DND-41 (cell line): ENCODE measurements at regions not wholly inside any gene's neighbourhood (a gene's known extent, or its start where the extent isn't known, plus 50 kb on each side); places are given as distances from the start of the nearest gene placed in this dataset.

Experiments used
- ATAC-seq: fragments of 200-7000 bp; cut with Tn5 transposase; 3 replicates; pipeline ENCODE4 v1.9.1; 2021; ENCODE audit warnings: low read depth; ENCODE audit not compliant: insufficient read depth
- DNase-seq: peaks from one replicate; pipeline ENCODE4 v3.0.0-alpha.2; 2020
- H2AFZ ChIP-seq: 2 replicates; pipeline ENCODE4 v1.6.0; 2012; ENCODE audit warnings: low read depth, low read length
- H3K27ac ChIP-seq: 2 replicates; pipeline ENCODE4 v1.5.1; 2012; ENCODE audit warnings: low read length, inconsistent platforms
- H3K27me3 ChIP-seq: fragments of 200-600 bp; sonication (generic); 2 replicates; pipeline ENCODE4 v1.6.0; 2012; ENCODE audit warnings: low read length, mild to moderate bottlenecking, inconsistent platforms; ENCODE audit not compliant: insufficient read depth, poor library complexity
- H3K36me3 ChIP-seq: 2 replicates; pipeline ENCODE4 v1.5.1; 2012; ENCODE audit warnings: low read length, inconsistent platforms; ENCODE audit not compliant: insufficient read depth
- H3K4me1 ChIP-seq: 2 replicates; pipeline ENCODE4 v1.5.1; 2012; ENCODE audit warnings: mild to moderate bottlenecking, low read length; ENCODE audit not compliant: insufficient read depth
- H3K4me2 ChIP-seq: 2 replicates; pipeline ENCODE4 v1.6.0; 2012; ENCODE audit warnings: mild to moderate bottlenecking, moderate library complexity, low read length, inconsistent platforms; ENCODE audit not compliant: insufficient read depth
- H3K4me3 ChIP-seq, 2 experiments: fragments of 200-600 bp in 1 of 2; shearing (Covaris generic) in 1 of 2; 2 replicates each; pipeline ENCODE4 v1.5.1; 2012 to 2016; ENCODE audit warnings: inconsistent platforms in 2 of 2, low read length in 2 of 2, mild to moderate bottlenecking in 2 of 2, low read depth in 1 of 2, moderate library complexity in 1 of 2
- H3K79me2 ChIP-seq: 2 replicates; pipeline ENCODE4 v1.6.0; 2012; ENCODE audit warnings: low read length, inconsistent platforms; ENCODE audit not compliant: insufficient read depth
- H3K9ac ChIP-seq: 2 replicates; pipeline ENCODE4 v1.6.0; 2012; ENCODE audit warnings: low read depth, mild to moderate bottlenecking, inconsistent platforms, low read length, moderate library complexity
- H3K9me3 ChIP-seq: 2 replicates; pipeline ENCODE4 v1.5.1; 2012; ENCODE audit warnings: low read length, moderate library complexity, mild to moderate bottlenecking, inconsistent platforms; ENCODE audit not compliant: insufficient read depth, severe bottlenecking
- H4K20me1 ChIP-seq: 2 replicates; pipeline ENCODE4 v1.6.0; 2012; ENCODE audit warnings: low read length; ENCODE audit not compliant: insufficient read depth
- CTCF ChIP-seq: IDR thresholded peaks from 2 replicates; pipeline ENCODE4 v1.5.1; 2012; ENCODE audit warnings: borderline replicate concordance, low read length, moderate library complexity, mild to moderate bottlenecking; ENCODE audit not compliant: poor library complexity, severe bottlenecking; ENCODE audit errors: extremely low read depth
- EZH2 ChIP-seq: IDR thresholded peaks from 3 replicates; pipeline ENCODE4 v1.6.1; 2012; ENCODE audit warnings: borderline replicate concordance, low read depth, mild to moderate bottlenecking, moderate library complexity, low read length, inconsistent platforms; ENCODE audit not compliant: severe bottlenecking

- no peak overlapping the region for H2AFZ ChIP-seq
- no peak overlapping the region for H3K9ac ChIP-seq
- no peak overlapping the region for H3K4me2 ChIP-seq
- no peaks in the 10 kb centered on the region for H3K4me1 ChIP-seq
- no peaks in the 10 kb centered on the region for H3K9me3 ChIP-seq
- ATAC-seq (no peak), DNase-seq (no peak)
- H4K20me1 ChIP-seq = no peaks in the 10 kb centered on the region
- no peaks in the 10 kb centered on the region for H3K27me3 ChIP-seq
- H3K79me2 ChIP-seq = no peaks in the 10 kb centered on the region
- no peaks in the 10 kb centered on the region for H3K36me3 ChIP-seq
- TF ChIP-seq CTCF (no peak), EZH2 (no peak)
- no peak overlapping the region for H3K27ac ChIP-seq
- no peak overlapping the region for H3K4me3 ChIP-seq
Observed at GRCh38 chr5:93297116-93297515, 283.9 kb downstream of the NR2F1-AS1 start.

- no peak overlapping the region for H2AFZ ChIP-seq
- no peaks in the 10 kb centered on the region for H3K36me3 ChIP-seq
- H3K9me3 ChIP-seq = no peaks in the 10 kb centered on the region
- no peak overlapping the region for H3K9ac ChIP-seq
- H3K4me3 ChIP-seq = no peak overlapping the region
- H3K79me2 ChIP-seq = no peaks in the 10 kb centered on the region
- H3K4me1 ChIP-seq = no peaks in the 10 kb centered on the region
- ATAC-seq (no peak), DNase-seq (no peak)
- no peaks in the 10 kb centered on the region for H4K20me1 ChIP-seq
- H3K27me3 ChIP-seq = no peaks in the 10 kb centered on the region
- TF ChIP-seq EZH2 (no peak), CTCF (no peak)
- no peak overlapping the region for H3K4me2 ChIP-seq
- no peak overlapping the region for H3K27ac ChIP-seq
Observed at GRCh38 chr5:93296338-93296737, 284.7 kb downstream of the NR2F1-AS1 start.

- TF ChIP-seq CTCF = no peak
- TF ChIP-seq EZH2 = no peak
- no peaks in the 10 kb centered on the region for H3K9me3 ChIP-seq
- no peaks in the 10 kb centered on the region for H3K4me1 ChIP-seq
- H3K9ac ChIP-seq = no peak overlapping the region
- no peaks in the 10 kb centered on the region for H4K20me1 ChIP-seq
- H3K27me3 ChIP-seq = no peaks in the 10 kb centered on the region
- no peaks in the 10 kb centered on the region for H3K36me3 ChIP-seq
- DNase-seq = no peak
- H3K27ac ChIP-seq = no peak overlapping the region
- no peak overlapping the region for H3K4me3 ChIP-seq
- no peaks in the 10 kb centered on the region for H3K79me2 ChIP-seq
- no peak overlapping the region for H2AFZ ChIP-seq
- H3K4me2 ChIP-seq = no peak overlapping the region
- ATAC-seq = no peak
Observed at GRCh38 chr5:93294996-93295395, 286.0 kb downstream of the NR2F1-AS1 start.

GRCh38 chr5:93294199-93294598, 286.8 kb downstream of the NR2F1-AS1 start:
- Histone ChIP-seq H3K4me1 (no peaks in the 10 kb centered on the region), H3K27me3 (no peaks in the 10 kb centered on the region), H3K36me3 (no peaks in the 10 kb centered on the region), H3K9ac (no peak overlapping the region), H4K20me1 (no peaks in the 10 kb centered on the region), H3K4me3 (no peak overlapping the region), H2AFZ (no peak overlapping the region), H3K27ac (no peak overlapping the region), H3K9me3 (no peaks in the 10 kb centered on the region), H3K4me2 (no peak overlapping the region), H3K79me2 (no peaks in the 10 kb centered on the region)
- ATAC-seq (no peak), DNase-seq (no peak)
- TF ChIP-seq CTCF (no peak), EZH2 (no peak)
